ENCODE measurements at regions not wholly inside any gene's neighbourhood (a gene's known extent, or its start where the extent isn't known, plus 50 kb on each side); places are given as distances from the start of the nearest gene placed in this dataset.
A peak's percentile ranks its signal among the peaks of the same experiment; 100 is the strongest.
"Not testable (repeated sequence)": the region's sequence is repeated elsewhere in the genome, so short reads cannot be mapped to it uniquely, and the experiment has no call there.

- DNase-seq, result no peak
Observed at GRCh38 chr7:4527988-4528636, 154.0 kb upstream of the FOXK1 start.

- peak; percentile 35 to 77 for DNase-seq
Observed at GRCh38 chr7:4531236-4531635, 150.9 kb upstream of the FOXK1 start.

GRCh38 chr7:4533339-4533738, 148.8 kb upstream of the FOXK1 start:
- not testable (repeated sequence) for DNase-seq

- no peak for DNase-seq
Observed at GRCh38 chr7:4549681-4550080, 132.4 kb upstream of the FOXK1 start.

GRCh38 chr7:4550117-4550516, 132.0 kb upstream of the FOXK1 start:
- DNase-seq, result no peak

- no peak for DNase-seq
Observed at GRCh38 chr7:4552985-4553384, 129.1 kb upstream of the FOXK1 start.

- peak in 1 of 2 experiments; percentile 27 for DNase-seq
Observed at GRCh38 chr7:4556868-4557793, 125.0 kb upstream of the FOXK1 start.

GRCh38 chr7:4561795-4562194, 120.3 kb upstream of the FOXK1 start:
- DNase-seq, result peak in 1 of 2 experiments; percentile 2

- DNase-seq, result no peak
Observed at GRCh38 chr7:4566714-4567113, 115.4 kb upstream of the FOXK1 start.

GRCh38 chr7:4574851-4575250, 107.2 kb upstream of the FOXK1 start:
- DNase-seq, result no peak

GRCh38 chr7:4575254-4575653, 106.8 kb upstream of the FOXK1 start:
- DNase-seq, result no peak

GRCh38 chr7:4602905-4603842, 78.9 kb upstream of the FOXK1 start:
- DNase-seq, result no peak

GRCh38 chr7:4603843-4604231, 78.3 kb upstream of the FOXK1 start:
- DNase-seq, result no peak

- no peak for DNase-seq
Observed at GRCh38 chr7:4604456-4604940, 77.6 kb upstream of the FOXK1 start.

- no peak for DNase-seq
Observed at GRCh38 chr7:4606797-4607196, 75.3 kb upstream of the FOXK1 start.

GRCh38 chr7:4607311-4607729, 74.8 kb upstream of the FOXK1 start:
- no peak for DNase-seq

GRCh38 chr7:4609576-4609975, 72.5 kb upstream of the FOXK1 start:
- not testable (repeated sequence) for DNase-seq

- DNase-seq, result peak; percentile 20 to 50
Observed at GRCh38 chr7:4610768-4611467, 71.2 kb upstream of the FOXK1 start.

GRCh38 chr7:4612237-4612636, 69.9 kb upstream of the FOXK1 start:
- no peak for DNase-seq

- no peak for DNase-seq
Observed at GRCh38 chr7:4612939-4613841, 68.9 kb upstream of the FOXK1 start.
